ENCODE measurements at regions not wholly inside any gene's neighbourhood (a gene's known extent, or its start where the extent isn't known, plus 50 kb on each side); places are given as distances from the start of the nearest gene placed in this dataset.
"Not testable (repeated sequence)": the region's sequence is repeated elsewhere in the genome, so short reads cannot be mapped to it uniquely, and the experiment has no call there.

DNA sequence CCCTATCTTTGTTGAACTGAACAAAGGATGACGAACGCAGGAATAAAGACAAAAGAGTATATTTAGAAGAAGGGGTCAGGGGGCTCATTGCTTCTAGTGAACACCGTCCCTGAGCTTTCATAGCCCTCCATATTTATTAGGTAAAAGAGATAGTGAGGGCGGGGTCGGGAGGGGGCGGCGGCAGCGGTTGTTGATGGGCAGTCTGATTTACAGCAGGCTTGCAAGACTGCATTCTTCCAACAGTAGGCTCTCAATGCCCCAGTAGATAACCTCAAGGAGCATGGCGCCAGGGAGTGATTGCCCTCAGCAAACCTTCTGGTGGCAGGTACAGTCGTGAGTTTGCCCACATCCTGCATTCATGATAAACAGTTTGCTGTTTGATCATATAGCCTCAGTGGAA lies 563.3 kb upstream of the SYNCRIP start:
- no peak for DNase-seq

DNA sequence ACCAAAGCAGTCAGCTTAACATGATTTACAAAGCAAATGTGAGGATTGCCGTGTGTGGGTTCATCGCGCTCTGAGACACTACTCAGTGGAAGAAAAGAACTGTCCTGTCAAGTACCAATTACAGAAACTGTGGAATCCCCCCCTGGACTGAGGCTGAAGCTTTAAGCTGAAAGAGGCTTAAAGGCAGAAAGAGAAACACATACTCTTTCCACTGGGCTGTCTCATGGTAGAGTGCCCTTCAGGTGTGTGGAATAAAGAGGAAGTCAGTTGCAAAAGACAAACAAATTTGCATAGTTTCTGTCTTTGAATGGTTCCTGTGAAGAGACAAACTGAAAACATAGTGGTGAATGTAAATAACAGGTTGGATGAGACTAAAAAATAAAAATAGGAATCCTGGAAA lies 560.4 kb upstream of the SYNCRIP start:
- DNase-seq = no peak

DNA sequence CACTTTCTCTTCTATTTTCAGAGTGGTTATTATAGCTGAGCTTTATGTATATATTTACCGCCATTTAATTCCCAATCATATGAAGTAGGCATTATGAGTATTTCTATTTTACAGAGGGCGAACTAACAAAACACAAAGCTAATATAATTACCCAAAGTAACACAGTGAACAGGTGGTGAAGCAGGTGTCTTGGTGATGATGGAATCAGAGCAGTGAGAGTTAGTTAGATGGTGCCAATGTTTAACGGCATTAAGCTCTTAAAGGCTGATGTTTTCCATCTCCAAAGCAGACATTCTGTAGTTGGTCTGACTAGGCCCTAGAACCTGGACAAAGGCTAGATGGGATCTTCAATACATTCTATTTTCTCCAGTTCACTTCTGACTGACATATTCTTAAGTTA lies 551.1 kb upstream of the SYNCRIP start:
- DNase-seq = no peak

DNA sequence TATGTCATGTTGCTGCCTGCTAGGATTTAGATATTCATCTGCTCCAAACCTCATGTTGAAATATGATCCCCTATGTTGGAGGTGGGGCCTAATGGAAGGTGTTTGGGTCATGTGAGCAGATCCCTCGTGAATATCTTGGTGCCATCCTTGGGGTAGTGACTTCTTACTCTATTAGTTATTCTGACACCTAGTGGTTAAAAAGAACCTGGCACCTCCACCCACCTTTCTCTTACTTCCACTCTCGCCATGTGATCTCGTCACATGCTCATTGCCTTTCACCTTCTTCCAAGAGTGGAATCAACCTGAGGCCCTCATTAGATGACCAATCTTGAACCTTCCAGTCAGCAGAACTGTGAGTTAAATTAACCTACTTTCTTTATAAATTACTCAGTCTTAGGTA lies 549.4 kb upstream of the SYNCRIP start:
- peak; percentile 15 for DNase-seq

DNA sequence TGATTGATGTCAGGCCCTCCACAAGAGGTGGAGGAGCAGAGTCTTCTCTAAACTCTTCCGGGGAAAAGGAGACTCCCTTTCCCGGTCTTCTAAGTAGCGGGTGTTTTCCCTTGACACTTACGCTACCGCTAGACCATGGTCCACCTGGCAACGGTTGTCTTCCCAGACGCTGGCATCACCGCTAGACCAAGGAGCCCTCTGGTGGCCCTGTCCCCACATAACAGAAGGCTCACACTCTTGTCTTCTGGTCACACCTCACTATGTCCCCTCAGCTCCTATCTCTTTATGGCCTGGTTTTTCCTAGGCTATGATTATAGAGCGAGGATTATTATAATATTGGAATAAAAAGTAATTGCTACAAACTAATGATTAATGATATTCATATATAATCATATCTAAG lies 532.5 kb upstream of the SYNCRIP start:
- peak; percentile 3 for DNase-seq

DNA sequence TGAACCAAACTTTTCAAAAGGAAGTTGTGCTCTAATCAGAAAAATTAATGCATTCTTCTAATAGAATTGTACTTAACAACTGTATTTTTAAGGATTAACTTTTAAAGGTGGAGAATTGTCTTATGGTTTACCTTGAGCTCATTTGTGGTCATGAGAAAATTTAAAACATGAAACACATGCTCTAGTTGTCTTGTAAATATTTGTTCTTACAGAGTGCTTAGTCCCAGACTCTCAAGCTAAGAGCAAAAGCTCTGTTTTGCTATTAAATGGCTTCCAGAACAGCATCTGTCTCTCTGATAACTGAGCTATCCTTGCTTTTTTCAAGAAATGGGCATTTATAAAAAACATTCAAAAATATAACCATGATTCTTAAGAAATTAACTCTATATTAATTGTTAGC lies 512.2 kb upstream of the SYNCRIP start:
- no peak for DNase-seq

DNA sequence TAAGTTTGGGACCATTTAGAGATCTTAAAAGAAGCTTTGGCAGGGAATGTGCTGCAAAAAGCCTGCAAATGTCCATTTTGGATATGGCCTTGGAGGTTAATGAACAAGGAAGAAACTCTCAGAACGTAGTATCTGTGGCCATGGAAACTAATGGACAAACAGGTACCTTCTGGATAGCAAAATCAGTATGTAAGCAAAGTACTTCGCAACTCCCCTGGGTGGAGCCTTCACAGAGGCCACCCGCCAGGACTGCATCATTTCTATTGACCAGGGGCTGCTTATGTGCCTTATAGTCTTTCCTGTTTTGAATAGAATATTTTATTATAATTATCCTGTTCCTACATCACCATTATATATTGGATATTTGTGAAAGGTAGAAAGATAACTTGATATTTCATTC lies 510.8 kb upstream of the SYNCRIP start:
- no peak for DNase-seq

DNA sequence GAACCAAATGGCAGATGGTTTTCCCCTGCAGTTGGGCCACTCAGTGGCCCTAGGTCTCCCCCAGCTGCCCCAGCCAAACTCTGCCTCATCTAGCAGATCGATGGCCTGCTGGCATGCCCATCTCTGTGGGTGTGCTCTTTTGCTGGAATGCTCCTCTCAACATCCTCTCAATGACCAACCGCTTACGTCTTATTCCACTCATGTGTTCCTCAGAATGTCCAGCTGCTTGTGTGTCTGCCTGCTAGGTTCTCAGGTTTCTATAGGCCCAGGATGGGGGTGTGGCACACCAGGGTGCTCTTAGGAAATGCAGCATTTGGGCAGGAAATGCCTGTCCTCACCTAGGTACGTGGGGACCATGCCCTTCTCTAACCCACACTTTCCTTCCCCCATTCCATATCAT lies 509.9 kb upstream of the SYNCRIP start:
- DNase-seq = no peak

DNA sequence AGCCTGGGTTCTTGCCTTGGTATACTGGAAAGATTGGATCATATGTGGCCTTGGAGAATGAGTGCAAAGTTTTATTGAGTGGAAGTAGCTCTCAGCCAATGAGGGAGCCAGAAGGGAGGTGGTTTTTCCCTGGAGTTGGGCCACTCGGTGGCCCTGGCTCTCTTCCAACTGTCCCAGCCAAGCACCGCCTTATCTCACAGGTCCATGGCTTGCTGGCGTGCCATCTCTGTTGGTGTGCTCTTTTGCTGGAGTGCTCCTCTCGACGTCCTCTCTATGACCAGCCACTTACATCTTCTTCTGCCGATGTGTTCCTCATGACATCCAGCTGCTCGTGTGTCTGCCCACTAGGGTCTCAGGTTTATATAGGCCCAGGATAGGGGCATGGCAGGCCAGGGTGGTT lies 505.9 kb upstream of the SYNCRIP start:
- no peak for DNase-seq

DNA sequence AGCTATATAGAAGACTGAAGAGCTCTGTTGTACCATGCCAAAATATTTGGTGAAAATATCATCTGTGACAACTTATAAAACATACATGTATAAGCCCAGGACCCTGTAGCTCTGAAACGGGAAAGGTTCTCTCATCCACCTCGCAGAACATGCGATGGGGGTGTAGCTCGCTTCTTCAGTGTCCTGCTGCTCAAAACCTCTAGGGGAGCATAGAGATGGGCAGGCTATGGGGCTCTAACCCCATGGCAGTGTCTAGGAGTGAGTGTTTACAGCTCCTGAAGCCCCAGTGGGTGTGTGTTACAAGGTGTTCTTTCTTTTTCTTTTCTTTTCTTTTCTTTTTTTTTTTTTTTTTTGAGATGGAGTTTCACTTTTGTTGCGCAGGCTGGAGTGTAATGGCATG lies 505.2 kb upstream of the SYNCRIP start:
- DNase-seq = no peak

DNA sequence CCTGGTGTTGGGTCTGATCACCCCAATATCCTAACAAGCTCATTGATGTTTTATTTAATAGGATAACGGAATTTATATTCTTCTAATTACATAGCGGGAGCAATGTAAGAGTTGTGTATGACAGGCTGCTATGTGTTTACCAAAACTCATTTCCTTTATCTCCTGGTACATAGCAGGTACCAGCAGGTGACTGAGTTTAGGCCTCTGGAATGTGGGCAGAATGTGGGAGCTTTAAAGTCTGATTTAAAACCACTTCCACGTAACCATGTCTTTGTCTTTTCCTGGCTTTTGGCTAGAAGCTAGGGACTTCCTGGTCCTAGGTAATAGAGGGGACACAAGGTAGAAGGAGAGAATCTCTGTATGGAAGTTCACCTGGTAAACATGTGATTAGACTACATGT lies 504.6 kb upstream of the SYNCRIP start:
- DNase-seq = no peak

DNA sequence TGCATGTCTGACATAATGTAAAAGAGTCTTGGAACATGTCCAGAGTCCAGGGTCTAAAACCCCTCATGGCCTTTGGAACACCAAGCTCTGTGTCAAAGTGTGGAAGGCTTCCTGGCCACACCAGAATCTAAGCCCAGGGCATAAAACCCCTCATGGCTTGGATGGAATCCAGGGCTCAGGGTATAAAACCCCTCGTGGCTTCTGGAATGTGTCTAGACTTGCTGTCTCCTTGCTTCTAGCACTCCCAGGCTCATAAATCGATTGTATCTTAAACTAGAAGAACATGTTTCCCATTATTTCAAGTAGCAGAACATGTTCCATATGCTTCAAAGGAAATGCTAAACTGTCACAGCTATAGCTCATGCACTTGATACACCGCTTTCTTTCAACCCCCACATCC lies 504.1 kb upstream of the SYNCRIP start:
- not testable (repeated sequence) for DNase-seq

DNA sequence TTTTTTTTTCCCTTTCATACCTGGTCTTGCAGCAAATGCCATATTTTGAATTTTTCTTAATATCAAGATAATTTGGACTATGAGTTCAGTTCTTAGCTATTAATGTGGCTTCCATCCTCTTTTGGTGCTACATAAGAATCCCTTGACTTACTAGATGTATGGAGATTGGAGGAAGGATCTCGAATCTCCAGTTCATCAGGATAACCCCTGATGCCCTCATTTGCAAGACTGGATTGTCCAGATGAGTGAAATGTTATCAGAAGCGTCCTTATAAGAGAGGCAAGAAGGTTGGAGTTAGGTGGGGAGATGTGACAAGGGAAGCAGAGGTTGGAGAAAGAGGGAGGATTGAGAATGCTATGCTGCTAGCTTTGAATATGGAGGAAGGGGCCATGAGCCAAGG lies 499.6 kb upstream of the SYNCRIP start:
- no peak for DNase-seq

DNA sequence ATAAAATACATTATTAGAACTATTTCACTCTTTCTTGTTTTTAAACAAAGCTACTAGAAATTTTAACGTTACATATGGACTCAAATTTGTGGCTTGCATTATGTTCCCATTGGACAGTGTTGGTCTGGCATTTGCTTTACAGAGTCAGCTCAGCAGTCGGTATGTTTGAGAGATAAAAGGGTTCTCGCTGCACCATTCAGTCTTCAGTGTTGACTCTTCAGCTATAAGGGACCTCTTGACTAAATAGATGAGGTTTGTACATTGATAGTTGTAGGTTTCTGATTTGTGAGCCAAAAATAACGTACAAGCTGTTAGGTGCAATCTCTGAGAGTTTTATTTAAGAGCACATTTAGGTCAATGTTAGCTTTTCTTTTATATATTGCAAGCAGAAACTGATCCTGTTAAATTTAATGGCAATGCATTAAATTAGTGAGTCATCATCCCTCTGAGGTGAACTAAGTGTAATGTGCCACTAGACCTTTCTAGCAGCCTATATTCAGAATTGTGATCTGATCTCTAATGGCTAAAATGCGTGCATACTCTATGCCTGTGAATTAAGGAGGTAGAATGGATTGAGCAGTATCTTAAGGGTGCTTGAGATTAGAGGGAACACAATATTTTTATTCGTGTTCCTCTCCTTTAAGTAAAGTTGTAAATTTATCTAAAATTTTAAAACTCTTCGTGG lies 485.6 kb upstream of the SYNCRIP start:
- DNase-seq = no peak

DNA sequence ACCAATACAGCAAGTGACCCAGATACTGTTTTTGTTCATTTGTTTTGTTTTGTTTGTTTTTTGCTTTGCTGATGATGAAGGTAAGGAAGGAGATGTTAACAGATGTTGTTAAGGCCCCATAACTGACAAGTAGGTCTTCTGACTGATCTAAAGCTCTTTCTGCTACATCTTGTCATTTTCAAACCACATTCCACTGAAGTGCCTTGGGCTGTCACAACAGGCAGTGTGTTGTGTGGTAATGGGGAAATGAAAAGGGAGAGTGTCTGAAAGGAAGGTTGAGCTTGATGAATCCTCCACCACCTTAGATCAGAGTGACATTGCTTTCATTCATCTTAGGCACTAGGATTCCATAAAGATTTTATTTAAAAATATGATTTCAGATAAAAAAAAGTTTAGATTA lies 479.4 kb upstream of the SYNCRIP start:
- no peak for DNase-seq

DNA sequence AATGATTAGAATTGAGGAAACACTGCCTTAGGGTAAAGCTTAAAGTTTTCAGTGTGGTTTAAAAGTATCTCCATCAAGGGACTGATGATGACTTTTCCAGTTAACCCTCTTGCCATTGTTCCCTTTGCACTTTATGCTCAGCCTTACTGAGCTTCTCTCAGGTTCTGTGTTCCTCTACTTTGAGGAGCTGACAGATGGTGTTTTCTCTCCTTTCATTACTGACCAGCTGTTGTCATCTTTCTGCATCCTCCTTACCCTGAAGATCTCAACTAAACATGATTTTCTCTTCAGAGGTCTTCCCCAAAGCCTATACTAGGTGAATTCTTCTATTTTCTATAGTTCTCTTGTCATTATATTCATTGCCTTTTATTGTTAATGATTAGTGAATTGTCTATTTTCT lies 475.6 kb upstream of the SYNCRIP start:
- no peak for DNase-seq

DNA sequence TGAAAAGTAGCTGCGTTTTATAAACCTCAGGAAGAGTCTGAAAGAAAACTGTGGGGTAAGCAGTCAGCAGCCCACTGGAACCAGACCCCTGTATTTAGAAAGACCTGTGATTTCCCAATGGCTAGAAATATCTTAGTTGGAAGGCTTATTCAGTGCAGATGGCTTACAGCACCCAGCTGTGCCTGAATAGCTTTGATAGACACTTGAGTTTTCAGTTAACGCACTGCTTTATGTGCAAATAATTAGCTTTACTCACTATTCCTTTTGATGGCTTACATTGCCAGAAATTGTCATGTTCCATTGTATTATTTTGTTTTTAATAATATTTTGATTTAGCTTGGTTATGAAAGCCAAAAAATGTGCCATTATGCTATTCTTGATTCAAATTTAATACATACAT lies 465.3 kb upstream of the SYNCRIP start:
- DNase-seq = no peak

DNA sequence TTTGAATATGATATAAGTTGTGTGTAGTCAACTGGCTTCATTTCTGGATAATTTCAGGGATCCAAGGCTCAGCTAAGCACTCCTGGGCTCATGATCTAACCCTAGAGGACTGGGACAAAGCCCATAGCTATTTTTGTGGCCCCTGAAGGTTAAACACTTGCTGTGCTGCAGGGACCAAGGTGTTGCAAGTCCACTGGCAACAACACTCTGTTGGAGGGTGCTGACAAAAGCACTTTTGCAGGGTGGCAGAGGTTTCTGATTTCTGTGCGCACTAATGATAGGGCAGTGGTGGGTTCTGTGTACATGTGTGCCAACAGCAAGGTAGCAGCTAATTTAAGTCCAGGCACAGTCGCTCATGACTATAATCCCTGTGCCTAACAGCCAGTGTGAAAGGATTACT lies 445.3 kb upstream of the SYNCRIP start:
- no peak for DNase-seq

DNA sequence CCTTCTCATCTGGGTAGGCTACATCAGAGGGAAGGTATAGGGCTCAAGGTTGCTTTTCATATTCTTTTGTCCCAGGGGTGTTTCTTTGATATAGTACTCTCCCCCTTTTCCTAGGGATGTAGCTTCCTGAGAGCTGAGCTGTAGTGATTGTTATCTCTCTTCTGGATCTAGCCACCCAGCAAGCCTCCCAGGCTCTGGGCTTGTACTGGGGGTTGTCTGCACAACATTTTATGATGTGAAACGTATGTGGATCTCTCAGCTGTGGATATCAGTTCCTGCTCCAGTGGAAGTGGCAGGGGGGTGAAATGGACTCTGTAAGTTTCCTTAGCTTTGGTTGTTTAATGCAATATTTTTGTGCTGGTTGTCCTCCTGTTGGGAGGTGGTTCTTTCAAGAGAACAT lies 437.3 kb upstream of the SYNCRIP start:
- DNase-seq = no peak

DNA sequence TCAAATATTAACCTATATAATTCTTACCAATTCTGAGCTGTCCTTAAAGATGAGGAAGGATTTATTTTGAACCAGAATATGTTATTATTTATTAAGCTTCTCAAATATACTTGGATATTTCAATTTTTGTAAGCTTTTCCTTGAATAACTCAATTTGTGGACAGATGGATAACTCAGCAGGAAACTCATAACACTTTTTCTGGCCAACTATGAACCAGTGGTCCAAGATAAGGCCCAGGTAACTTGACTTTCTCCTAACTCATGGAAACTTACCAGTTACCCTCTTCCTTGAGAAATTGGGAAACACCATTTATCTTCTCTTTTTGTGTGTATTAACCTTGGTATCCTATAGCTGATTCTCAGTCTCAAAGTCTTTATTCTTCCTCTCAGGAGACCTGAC lies 427.5 kb upstream of the SYNCRIP start:
- DNase-seq = no peak

DNA sequence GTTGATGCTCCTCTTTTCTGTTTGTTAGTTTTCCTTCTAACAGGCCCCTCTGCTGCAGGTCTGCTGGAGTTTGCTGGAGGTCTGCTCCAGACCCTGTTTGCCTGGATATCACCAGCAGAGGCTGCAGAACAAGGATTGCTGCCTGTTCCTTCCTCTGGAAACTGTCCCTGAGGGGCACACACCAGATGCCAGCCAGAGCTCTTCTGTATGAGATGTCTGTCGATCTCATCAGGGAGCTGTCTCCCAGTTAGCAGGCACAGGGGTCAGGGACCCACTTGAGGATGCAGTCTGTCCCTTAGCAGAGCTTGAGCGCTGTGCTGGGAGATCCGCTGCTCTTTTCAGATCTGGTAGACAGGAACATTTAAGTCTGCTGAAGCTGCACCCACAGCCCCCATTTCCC lies 422.3 kb upstream of the SYNCRIP start:
- DNase-seq = not testable (repeated sequence)

DNA sequence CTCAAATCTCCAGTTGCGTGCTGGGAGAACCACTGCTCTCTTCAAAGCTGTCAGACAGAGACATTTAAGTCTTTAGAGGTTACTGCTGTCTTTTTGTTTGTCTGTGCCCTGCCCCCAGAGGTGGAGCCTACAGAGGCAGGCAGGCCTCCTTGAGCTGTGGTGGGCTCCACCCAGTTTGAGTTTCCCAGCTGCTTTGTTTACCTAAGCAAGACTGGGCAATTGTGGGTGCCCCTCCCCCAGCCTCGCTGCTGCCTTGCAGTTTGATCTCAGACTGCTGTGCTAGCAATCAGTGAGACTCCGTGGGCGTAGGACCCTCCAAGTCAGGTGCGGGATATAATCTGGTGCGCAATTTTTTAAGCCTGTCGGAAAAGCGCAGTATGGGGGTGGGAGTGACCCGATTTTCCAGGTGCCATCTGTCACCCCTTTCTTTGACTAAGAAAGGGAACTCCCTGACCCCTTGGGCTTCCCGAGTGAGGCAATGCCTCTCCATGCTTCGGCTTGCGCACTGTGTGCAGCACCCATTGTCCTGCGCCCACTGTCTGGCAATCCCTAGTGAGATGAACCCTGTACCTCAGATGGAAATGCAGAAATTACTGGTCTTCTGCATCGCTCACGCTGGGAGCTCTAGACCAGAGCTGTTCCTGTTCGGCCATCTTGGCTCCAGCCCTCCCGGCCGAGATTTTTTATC lies 414.8 kb upstream of the SYNCRIP start:
- not testable (repeated sequence) for DNase-seq

DNA sequence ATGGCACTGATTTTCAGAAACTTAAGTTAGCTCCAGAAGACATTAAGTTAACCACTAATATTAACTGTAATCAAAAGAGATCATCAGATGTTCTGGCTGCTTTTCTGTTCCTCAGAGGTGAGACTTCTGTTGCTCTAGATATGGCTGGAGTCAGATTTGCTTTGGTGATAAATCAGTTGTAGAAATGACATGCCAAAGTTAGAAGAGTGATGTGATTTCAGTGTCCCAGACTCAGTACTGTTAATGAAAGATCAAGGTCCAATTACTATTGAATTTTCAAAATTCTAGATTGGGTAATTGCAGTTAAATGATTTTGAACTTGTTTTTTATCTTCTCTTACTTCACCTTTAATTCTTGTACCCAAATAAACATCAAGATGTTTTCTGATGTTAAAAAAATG lies 402.4 kb upstream of the SYNCRIP start:
- DNase-seq = no peak

DNA sequence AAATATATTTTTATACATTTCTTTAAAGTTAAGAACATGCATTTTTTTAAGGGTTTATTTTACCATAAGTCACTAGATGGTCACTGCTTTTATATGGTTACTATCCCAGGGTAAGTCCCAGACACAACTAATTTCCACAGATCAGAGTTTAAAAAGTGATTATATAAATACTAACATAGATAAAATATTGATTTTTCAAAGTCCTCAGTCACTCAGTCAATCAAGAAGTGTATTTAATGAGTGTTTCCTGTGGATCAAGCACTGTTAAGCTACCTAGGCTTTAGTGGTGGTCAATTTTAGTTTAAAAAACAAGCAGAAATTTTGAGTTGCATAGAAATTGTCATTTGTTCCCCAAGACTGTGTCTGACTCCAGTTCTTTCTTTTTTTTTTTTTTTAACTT lies 399.5 kb upstream of the SYNCRIP start:
- DNase-seq = no peak

DNA sequence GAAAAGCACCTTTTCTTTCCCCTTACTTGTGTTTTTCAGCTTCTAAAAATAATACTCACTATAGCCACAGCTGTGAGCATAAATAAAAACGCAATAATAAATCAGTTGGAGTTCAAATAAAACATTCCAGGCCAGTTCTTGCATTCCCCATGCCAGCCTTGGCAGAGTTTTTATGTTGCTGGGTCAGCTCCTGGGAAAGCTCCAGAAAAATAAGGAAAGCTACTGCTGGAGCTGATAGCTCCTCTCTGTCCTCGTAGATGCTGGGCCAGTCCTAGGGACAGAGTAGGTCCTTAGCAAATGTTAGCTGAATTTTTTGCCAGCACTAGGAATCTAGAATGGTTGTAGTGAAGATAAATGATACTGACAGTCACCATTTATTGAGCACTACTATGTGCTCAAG lies 389.0 kb upstream of the SYNCRIP start:
- DNase-seq = no peak
